ENCODE measurements at regions not wholly inside any gene's neighbourhood (a gene's known extent, or its start where the extent isn't known, plus 50 kb on each side); places are given as distances from the start of the nearest gene placed in this dataset.

- no peaks in the 10 kb centered on the region for H4K20me1 ChIP-seq (ENCODE audit: insufficient read depth)
- no peak overlapping the region for H2AFZ ChIP-seq (ENCODE audit: low read depth, low read length, poor library complexity, severe bottlenecking)
- H3K27ac ChIP-seq (ENCODE audit: low read depth, low read length) = no peak overlapping the region
- H3K79me2 ChIP-seq (ENCODE audit: insufficient read depth, low read length) = no peaks in the 10 kb centered on the region
- POLR2A ChIA-PET = no interaction called here
- no TSS peak for BruUV-seq (replicated peaks)
- intact Hi-C loops (cut with micrococcal nuclease) = no loop called here
- no peak overlapping the region for H3K4me3 ChIP-seq (replicated peaks in 1 of 2; ENCODE audit: low read depth in 1 of 2, low read length in 2 of 2)
- CTCF ChIA-PET = no interaction called here
- H3K36me3 ChIP-seq (ENCODE audit: control insufficient read depth in 1 of 2, insufficient read depth in 2 of 2, low read length in 2 of 2) = no peaks in the 10 kb centered on the region
- H3K4me2 ChIP-seq (ENCODE audit: low read length) = no peak overlapping the region
- no peaks in the 10 kb centered on the region for H3K27me3 ChIP-seq (ENCODE audit: insufficient read depth, low read length)
- no peak overlapping the region for H3K9ac ChIP-seq (ENCODE audit: low read length)
- no peaks in the 10 kb centered on the region for H3K9me2 ChIP-seq (ENCODE audit: insufficient read depth)
- no peaks in the 10 kb centered on the region for H3K9me3 ChIP-seq (ENCODE audit: control insufficient read depth in 1 of 2, insufficient read depth in 1 of 2, low read depth in 1 of 2, low read length in 2 of 2)
- TF ChIP-seq CBX3 (IDR thresholded peaks at IDR 0.05; ENCODE audit: low read depth) (no peak), EZH2phosphoT487 (IDR thresholded peaks at IDR 0.05; ENCODE audit: borderline replicate concordance) (no peak), ZBTB33 (IDR thresholded peaks at IDR 0.05; ENCODE audit: extremely low read depth, insufficient replicate concordance, low read length) (no peak), YY1 (IDR thresholded peaks at IDR 0.05; ENCODE audit: extremely low read depth, insufficient replicate concordance, low read depth, low read length) (no peak), FOSL1 (IDR thresholded peaks at IDR 0.05; ENCODE audit: low read depth) (no peak), SRF (IDR thresholded peaks at IDR 0.05; ENCODE audit: low read depth) (no peak), SP1 (IDR thresholded peaks at IDR 0.05; ENCODE audit: low read depth) (no peak)
- RAD21 ChIA-PET (ENCODE audit: low non-redundant PET in 1 of 2, low total read pairs in 2 of 2, uncharacterized antibody in 2 of 2, unreplicated experiment in 2 of 2) = no interaction called here
- ATAC-seq = no peak
- no peaks in the 10 kb centered on the region for H3K4me1 ChIP-seq (ENCODE audit: control insufficient read depth in 1 of 2, insufficient read depth in 2 of 2, low read length in 2 of 2)
- no peak for DNase-seq (ENCODE audit: low read depth, low spot score)
Observed at GRCh38 chr21:26224366-26224765, 53.8 kb upstream of the APP start.

Data from HCT116 (cell line).